Keratinocyte (primary cell): ENCODE measurements at regions not wholly inside any gene's neighbourhood (a gene's known extent, or its start where the extent isn't known, plus 50 kb on each side); places are given as distances from the start of the nearest gene placed in this dataset.

Experiments
- CTCF ChIP-seq, 3 experiments: IDR thresholded peaks in 1 of 3; conservative IDR thresholded peaks in 1 of 3; optimal IDR thresholded peaks in 1 of 3; 2 replicates in 2 of 3; 3 replicates in 1 of 3; pipeline versions ENCODE3 to v1.5.1; 2011; ENCODE audit warnings: low read length in 3 of 3, mild to moderate bottlenecking in 3 of 3, moderate library complexity in 2 of 3, control low read depth in 1 of 3, inconsistent platforms in 1 of 3; ENCODE audit not compliant: insufficient read depth in 2 of 3; ENCODE audit errors: extremely low read depth in 1 of 3
- EZH2 ChIP-seq: IDR thresholded peaks from one replicate; pipeline ENCODE4 v1.6.1; 2012; ENCODE audit warnings: inconsistent platforms, mild to moderate bottlenecking, low read length, moderate library complexity

GRCh38 chr16:86781046-86781445 is 202.7 kb downstream of the FOXL1 start:
- no peak for TF ChIP-seq CTCF (optimal IDR thresholded peaks at IDR 0.05 in 1 of 3, IDR thresholded peaks at IDR 0.05 in 1 of 3, conservative IDR thresholded peaks at IDR 0.05 in 1 of 3; ENCODE audit: extremely low read depth in 1 of 3, insufficient read depth in 2 of 3, low read length in 3 of 3)
- no peak for TF ChIP-seq EZH2
